GM12892 (cell line): ENCODE measurements at regions not wholly inside any gene's neighbourhood (a gene's known extent, or its start where the extent isn't known, plus 50 kb on each side); places are given as distances from the start of the nearest gene placed in this dataset.

ENCODE experiments used
- POLR2A ChIP-seq: IDR thresholded peaks from 2 replicates; pipeline ENCODE4 v1.6.1; 2011; ENCODE audit warnings: low read depth, low read length, control low read depth
- TAF1 ChIP-seq: IDR thresholded peaks from 2 replicates; pipeline ENCODE4 v1.6.1; 2011; ENCODE audit warnings: low read depth, mild to moderate bottlenecking, control low read depth, low read length, borderline replicate concordance

- TF ChIP-seq POLR2A (no peak), TAF1 (no peak)
Observed at GRCh38 chr18:5029592-5029991, 167.5 kb downstream of the AKAIN1 start.
